ENCODE measurements at regions not wholly inside any gene's neighbourhood (a gene's known extent, or its start where the extent isn't known, plus 50 kb on each side); places are given as distances from the start of the nearest gene placed in this dataset.
"Not testable (repeated sequence)": the region's sequence is repeated elsewhere in the genome, so short reads cannot be mapped to it uniquely, and the experiment has no call there.

GRCh38 chr5:20707634-20708033 is 719.6 kb upstream of the CDH18 start:
- DNase-seq; H3K9me3 ChIP-seq (ENCODE audit: control insufficient read depth, low read depth, low read length); H3K4me3 ChIP-seq (ENCODE audit: low read length); H3K36me3 ChIP-seq (ENCODE audit: control insufficient read depth, insufficient read depth, low read length); H3K27ac ChIP-seq (ENCODE audit: low read length); H3K27me3 ChIP-seq (ENCODE audit: control insufficient read depth, insufficient read depth, low read length); H3K4me1 ChIP-seq (ENCODE audit: control insufficient read depth, insufficient read depth, low read length): not testable (repeated sequence)
- no CpG with 5 or more reads among the region's 5 CpGs for WGBS (ENCODE audit: insufficient coverage, low lambda C conversion rate)

GRCh38 chr5:20694121-20694520 is 706.1 kb upstream of the CDH18 start:
- Histone ChIP-seq H3K36me3 (ENCODE audit: control insufficient read depth, insufficient read depth, low read length) (no peaks in the 10 kb centered on the region), H3K27ac (ENCODE audit: low read length) (no peak overlapping the region), H3K4me3 (ENCODE audit: low read length) (no peak overlapping the region), H3K27me3 (ENCODE audit: control insufficient read depth, insufficient read depth, low read length) (no peaks in the 10 kb centered on the region), H3K4me1 (ENCODE audit: control insufficient read depth, insufficient read depth, low read length) (no peaks in the 10 kb centered on the region), H3K9me3 (ENCODE audit: control insufficient read depth, low read depth, low read length) (no peaks in the 10 kb centered on the region)
- no peak for DNase-seq
- 80% methylated on average over 1 of the region's 2 CpGs for WGBS (ENCODE audit: insufficient coverage, low lambda C conversion rate)

GRCh38 chr5:20692913-20693312 is 704.9 kb upstream of the CDH18 start:
- Histone ChIP-seq H3K4me1 (ENCODE audit: control insufficient read depth, insufficient read depth, low read length) (no peaks in the 10 kb centered on the region), H3K4me3 (ENCODE audit: low read length) (no peak overlapping the region), H3K27ac (ENCODE audit: low read length) (no peak overlapping the region), H3K36me3 (ENCODE audit: control insufficient read depth, insufficient read depth, low read length) (no peaks in the 10 kb centered on the region), H3K9me3 (ENCODE audit: control insufficient read depth, low read depth, low read length) (no peaks in the 10 kb centered on the region), H3K27me3 (ENCODE audit: control insufficient read depth, insufficient read depth, low read length) (no peaks in the 10 kb centered on the region)
- WGBS (ENCODE audit: insufficient coverage, low lambda C conversion rate): no CpG with 5 or more reads among the region's 1 CpG
- no peak for DNase-seq

GRCh38 chr5:20683241-20683940 is 695.4 kb upstream of the CDH18 start:
- Histone ChIP-seq H3K4me3 (ENCODE audit: low read length) (no peak overlapping the region), H3K9me3 (ENCODE audit: control insufficient read depth, low read depth, low read length) (no peaks in the 10 kb centered on the region), H3K27me3 (ENCODE audit: control insufficient read depth, insufficient read depth, low read length) (no peaks in the 10 kb centered on the region), H3K4me1 (ENCODE audit: control insufficient read depth, insufficient read depth, low read length) (no peaks in the 10 kb centered on the region), H3K36me3 (ENCODE audit: control insufficient read depth, insufficient read depth, low read length) (no peaks in the 10 kb centered on the region), H3K27ac (ENCODE audit: low read length) (no peak overlapping the region)
- 90% methylated on average over 2 of the region's 5 CpGs for WGBS (ENCODE audit: insufficient coverage, low lambda C conversion rate)
- DNase-seq: no peak

GRCh38 chr5:20680718-20681302 is 692.8 kb upstream of the CDH18 start:
- H3K36me3 ChIP-seq (ENCODE audit: control insufficient read depth, insufficient read depth, low read length): no peaks in the 10 kb centered on the region
- no peaks in the 10 kb centered on the region for H3K4me1 ChIP-seq (ENCODE audit: control insufficient read depth, insufficient read depth, low read length)
- no peaks in the 10 kb centered on the region for H3K9me3 ChIP-seq (ENCODE audit: control insufficient read depth, low read depth, low read length)
- no peak overlapping the region for H3K27ac ChIP-seq (ENCODE audit: low read length)
- no peaks in the 10 kb centered on the region for H3K27me3 ChIP-seq (ENCODE audit: control insufficient read depth, insufficient read depth, low read length)
- DNase-seq: no peak
- 60% methylated on average over 1 of the region's 5 CpGs for WGBS (ENCODE audit: insufficient coverage, low lambda C conversion rate)
- H3K4me3 ChIP-seq (ENCODE audit: low read length): no peak overlapping the region

GRCh38 chr5:20678814-20679298 is 690.9 kb upstream of the CDH18 start:
- Histone ChIP-seq H3K36me3 (ENCODE audit: control insufficient read depth, insufficient read depth, low read length) (no peaks in the 10 kb centered on the region), H3K9me3 (ENCODE audit: control insufficient read depth, low read depth, low read length) (no peaks in the 10 kb centered on the region), H3K27ac (ENCODE audit: low read length) (no peak overlapping the region), H3K4me1 (ENCODE audit: control insufficient read depth, insufficient read depth, low read length) (no peaks in the 10 kb centered on the region), H3K27me3 (ENCODE audit: control insufficient read depth, insufficient read depth, low read length) (no peaks in the 10 kb centered on the region), H3K4me3 (ENCODE audit: low read length) (no peak overlapping the region)
- 80% methylated on average over 1 of the region's 1 CpG for WGBS (ENCODE audit: insufficient coverage, low lambda C conversion rate)
- DNase-seq: no peak

GRCh38 chr5:20678386-20678785 is 690.4 kb upstream of the CDH18 start:
- Histone ChIP-seq H3K36me3 (ENCODE audit: control insufficient read depth, insufficient read depth, low read length) (no peaks in the 10 kb centered on the region), H3K27ac (ENCODE audit: low read length) (no peak overlapping the region), H3K9me3 (ENCODE audit: control insufficient read depth, low read depth, low read length) (no peaks in the 10 kb centered on the region), H3K4me1 (ENCODE audit: control insufficient read depth, insufficient read depth, low read length) (no peaks in the 10 kb centered on the region), H3K4me3 (ENCODE audit: low read length) (no peak overlapping the region), H3K27me3 (ENCODE audit: control insufficient read depth, insufficient read depth, low read length) (no peaks in the 10 kb centered on the region)
- no peak for DNase-seq

GRCh38 chr5:20660588-20660987 is 672.6 kb upstream of the CDH18 start:
- Histone ChIP-seq H3K9me3 (ENCODE audit: control insufficient read depth, low read depth, low read length) (no peaks in the 10 kb centered on the region), H3K36me3 (ENCODE audit: control insufficient read depth, insufficient read depth, low read length) (no peaks in the 10 kb centered on the region), H3K4me1 (ENCODE audit: control insufficient read depth, insufficient read depth, low read length) (no peaks in the 10 kb centered on the region), H3K27ac (ENCODE audit: low read length) (no peak overlapping the region), H3K27me3 (ENCODE audit: control insufficient read depth, insufficient read depth, low read length) (no peaks in the 10 kb centered on the region), H3K4me3 (ENCODE audit: low read length) (no peak overlapping the region)
- no CpG with 5 or more reads among the region's 3 CpGs for WGBS (ENCODE audit: insufficient coverage, low lambda C conversion rate)
- DNase-seq: no peak

- no peaks in the 10 kb centered on the region for H3K36me3 ChIP-seq (ENCODE audit: control insufficient read depth, insufficient read depth, low read length)
Observed at GRCh38 chr5:20656262-20656661, 668.3 kb upstream of the CDH18 start.

GRCh38 chr5:20655211-20655610 is 667.2 kb upstream of the CDH18 start:
- Histone ChIP-seq H3K4me3 (ENCODE audit: low read length) (no peak overlapping the region), H3K27me3 (ENCODE audit: control insufficient read depth, insufficient read depth, low read length) (no peaks in the 10 kb centered on the region), H3K9me3 (ENCODE audit: control insufficient read depth, low read depth, low read length) (no peaks in the 10 kb centered on the region), H3K4me1 (ENCODE audit: control insufficient read depth, insufficient read depth, low read length) (no peaks in the 10 kb centered on the region), H3K27ac (ENCODE audit: low read length) (no peak overlapping the region), H3K36me3 (ENCODE audit: control insufficient read depth, insufficient read depth, low read length) (no peaks in the 10 kb centered on the region)
- no CpG with 5 or more reads among the region's 4 CpGs for WGBS (ENCODE audit: insufficient coverage, low lambda C conversion rate)
- DNase-seq: no peak

More at GRCh38 chr5:20656262-20656661, 668.3 kb upstream of the CDH18 start:
- DNase-seq: no peak
- Histone ChIP-seq H3K9me3 (ENCODE audit: control insufficient read depth, low read depth, low read length) (no peaks in the 10 kb centered on the region), H3K27me3 (ENCODE audit: control insufficient read depth, insufficient read depth, low read length) (no peaks in the 10 kb centered on the region), H3K4me1 (ENCODE audit: control insufficient read depth, insufficient read depth, low read length) (no peaks in the 10 kb centered on the region), H3K4me3 (ENCODE audit: low read length) (no peak overlapping the region), H3K27ac (ENCODE audit: low read length) (no peak overlapping the region)

- Histone ChIP-seq H3K36me3 (ENCODE audit: control insufficient read depth, insufficient read depth, low read length) (no peaks in the 10 kb centered on the region), H3K27me3 (ENCODE audit: control insufficient read depth, insufficient read depth, low read length) (no peaks in the 10 kb centered on the region), H3K27ac (ENCODE audit: low read length) (no peak overlapping the region), H3K4me3 (ENCODE audit: low read length) (no peak overlapping the region), H3K9me3 (ENCODE audit: control insufficient read depth, low read depth, low read length) (no peaks in the 10 kb centered on the region), H3K4me1 (ENCODE audit: control insufficient read depth, insufficient read depth, low read length) (no peaks in the 10 kb centered on the region)
- no peak for DNase-seq
- 92% methylated on average over 2 of the region's 2 CpGs for WGBS (ENCODE audit: insufficient coverage, low lambda C conversion rate)
Observed at GRCh38 chr5:20654746-20655145, 666.7 kb upstream of the CDH18 start.
